GM06990 (cell line): ENCODE measurements at regions not wholly inside any gene's neighbourhood (a gene's known extent, or its start where the extent isn't known, plus 50 kb on each side); places are given as distances from the start of the nearest gene placed in this dataset.

Experiments
- DNase-seq: peaks from one replicate; pipeline ENCODE4 v3.0.0-alpha.2; 2011; ENCODE audit not compliant: insufficient read length; ENCODE audit errors: extremely low read depth
- H3K27me3 ChIP-seq: replicated peaks from 2 replicates; pipeline ENCODE4 v1.6.0; 2011; ENCODE audit warnings: low read length; ENCODE audit not compliant: control insufficient read depth, insufficient read depth
- H3K36me3 ChIP-seq: 2 replicates; pipeline ENCODE4 v1.5.1; 2011; ENCODE audit warnings: low read length; ENCODE audit not compliant: control insufficient read depth, insufficient read depth
- H3K4me3 ChIP-seq: replicated peaks from 2 replicates; pipeline ENCODE4 v1.5.1; 2011; ENCODE audit warnings: low read depth, mild to moderate bottlenecking, control low read depth, low read length
- TF ChIP-seq, protein P1 (sequence below): IDR thresholded peaks from 2 replicates; pipeline ENCODE4 v1.5.1; 2011; ENCODE audit warnings: low read length, control low read depth, mild to moderate bottlenecking, inconsistent platforms; ENCODE audit not compliant: insufficient read depth, poor library complexity, severe bottlenecking

DNA sequence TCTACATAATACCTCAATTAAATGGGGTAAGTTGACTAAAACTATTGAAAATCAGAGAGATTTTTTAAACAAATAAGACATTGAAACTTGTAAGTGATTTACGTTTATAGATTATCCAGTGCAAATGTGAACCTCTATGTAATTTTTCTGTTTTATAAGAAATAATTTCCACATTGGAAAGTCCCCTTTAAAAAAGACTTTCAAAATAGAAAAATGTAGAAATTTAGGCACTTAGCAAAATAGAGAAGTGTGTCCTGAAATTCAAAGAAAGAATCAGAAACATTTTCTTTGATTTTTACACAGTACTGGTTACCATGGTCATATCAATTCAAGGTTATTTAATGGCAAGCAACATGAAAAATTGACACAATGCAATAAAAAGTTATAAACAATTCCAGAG is 290.9 kb upstream of the GPR149 start:
- DNase-seq: no peak
- H3K27me3 ChIP-seq: no peaks in the 10 kb centered on the region
- H3K4me3 ChIP-seq: no peak overlapping the region
- H3K36me3 ChIP-seq: no peaks in the 10 kb centered on the region
- TF ChIP-seq, protein P1, sequence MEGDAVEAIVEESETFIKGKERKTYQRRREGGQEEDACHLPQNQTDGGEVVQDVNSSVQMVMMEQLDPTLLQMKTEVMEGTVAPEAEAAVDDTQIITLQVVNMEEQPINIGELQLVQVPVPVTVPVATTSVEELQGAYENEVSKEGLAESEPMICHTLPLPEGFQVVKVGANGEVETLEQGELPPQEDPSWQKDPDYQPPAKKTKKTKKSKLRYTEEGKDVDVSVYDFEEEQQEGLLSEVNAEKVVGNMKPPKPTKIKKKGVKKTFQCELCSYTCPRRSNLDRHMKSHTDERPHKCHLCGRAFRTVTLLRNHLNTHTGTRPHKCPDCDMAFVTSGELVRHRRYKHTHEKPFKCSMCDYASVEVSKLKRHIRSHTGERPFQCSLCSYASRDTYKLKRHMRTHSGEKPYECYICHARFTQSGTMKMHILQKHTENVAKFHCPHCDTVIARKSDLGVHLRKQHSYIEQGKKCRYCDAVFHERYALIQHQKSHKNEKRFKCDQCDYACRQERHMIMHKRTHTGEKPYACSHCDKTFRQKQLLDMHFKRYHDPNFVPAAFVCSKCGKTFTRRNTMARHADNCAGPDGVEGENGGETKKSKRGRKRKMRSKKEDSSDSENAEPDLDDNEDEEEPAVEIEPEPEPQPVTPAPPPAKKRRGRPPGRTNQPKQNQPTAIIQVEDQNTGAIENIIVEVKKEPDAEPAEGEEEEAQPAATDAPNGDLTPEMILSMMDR: no peak

GRCh38 chr3:154718053-154718452 is 288.1 kb upstream of the GPR149 start:
- no peaks in the 10 kb centered on the region for H3K36me3 ChIP-seq
- TF ChIP-seq, protein P1: no peak
- H3K4me3 ChIP-seq: no peak overlapping the region
- DNase-seq: no peak
- H3K27me3 ChIP-seq: no peaks in the 10 kb centered on the region

- no peak for DNase-seq
- Histone ChIP-seq H3K4me3 (no peak overlapping the region), H3K27me3 (no peaks in the 10 kb centered on the region), H3K36me3 (no peaks in the 10 kb centered on the region)
- TF ChIP-seq, protein P1: no peak
Observed at GRCh38 chr3:154716170-154716569, 286.2 kb upstream of the GPR149 start.

DNA sequence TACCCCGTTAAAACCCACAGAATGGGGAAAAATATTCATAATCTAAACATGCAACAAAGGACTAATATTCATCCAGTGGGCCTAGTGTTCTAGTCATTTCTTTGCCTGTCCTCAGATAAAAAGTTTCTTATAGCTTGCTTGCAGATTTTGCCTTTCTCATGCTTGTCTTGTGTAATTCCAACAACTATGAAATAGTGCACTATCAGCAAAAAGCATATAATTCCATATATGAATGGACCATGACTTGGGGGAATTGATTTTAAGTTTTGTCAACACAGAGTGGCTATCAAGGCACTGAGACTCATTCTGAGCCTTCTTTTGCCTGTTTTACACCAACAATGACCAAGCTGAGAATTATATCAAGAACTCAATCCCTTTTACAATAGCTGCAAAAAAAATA is 278.6 kb upstream of the GPR149 start:
- H3K36me3 ChIP-seq: no peaks in the 10 kb centered on the region
- H3K4me3 ChIP-seq: no peak overlapping the region
- no peaks in the 10 kb centered on the region for H3K27me3 ChIP-seq
- DNase-seq: no peak
- TF ChIP-seq, protein P1: no peak

- no peak for DNase-seq
- H3K4me3 ChIP-seq: no peak overlapping the region
- TF ChIP-seq, protein P1: no peak
- no peaks in the 10 kb centered on the region for H3K36me3 ChIP-seq
- H3K27me3 ChIP-seq: no peaks in the 10 kb centered on the region; the same call in 1 of the 2 replicates
Observed at GRCh38 chr3:154701055-154701454, 271.1 kb upstream of the GPR149 start.

DNA sequence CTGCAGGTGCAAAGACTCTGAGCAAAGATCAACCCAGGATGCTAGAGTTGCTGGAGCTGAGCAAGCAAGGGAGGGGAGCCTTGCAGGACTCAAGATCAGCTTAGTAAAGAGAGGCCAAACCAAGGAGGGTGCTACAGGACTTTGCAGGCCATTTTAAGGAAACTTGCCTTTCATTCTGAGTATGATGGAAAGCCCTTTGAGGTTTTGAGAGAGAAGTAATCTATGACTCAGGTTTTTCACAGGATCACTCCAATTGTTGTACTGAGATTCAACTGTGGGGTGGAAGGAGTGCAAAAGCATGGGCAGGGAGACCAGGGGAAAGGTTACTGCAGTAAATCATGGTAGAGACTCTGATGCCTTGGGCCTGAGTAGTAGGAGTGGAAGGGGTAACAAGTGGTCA is 260.4 kb upstream of the GPR149 start:
- H3K27me3 ChIP-seq: no peaks in the 10 kb centered on the region
- H3K4me3 ChIP-seq: no peak overlapping the region
- H3K36me3 ChIP-seq: no peaks in the 10 kb centered on the region
- TF ChIP-seq, protein P1: no peak
- no peak for DNase-seq
